ENCODE measurements at regions not wholly inside any gene's neighbourhood (a gene's known extent, or its start where the extent isn't known, plus 50 kb on each side); places are given as distances from the start of the nearest gene placed in this dataset.

- TF ChIP-seq CTCF (IDR thresholded peaks at IDR 0.05): no peak
- no peak for TF ChIP-seq POLR2AphosphoS5 (IDR thresholded peaks at IDR 0.05)
Measured at GRCh38 chr12:19008102-19008501, 121.4 kb upstream of the PLEKHA5 start.
